CD14-positive monocyte (primary cell): ENCODE measurements at regions not wholly inside any gene's neighbourhood (a gene's known extent, or its start where the extent isn't known, plus 50 kb on each side); places are given as distances from the start of the nearest gene placed in this dataset.

Experiments used
- DNase-seq, 3 donors: peaks; one replicate each; pipeline ENCODE4 v3.0.0-alpha.2; 2011 to 2022
- H2AFZ ChIP-seq: 2 replicates; pipeline ENCODE4 v1.6.0; 2012; ENCODE audit warnings: mild to moderate bottlenecking, low read depth, low read length, inconsistent platforms; ENCODE audit not compliant: insufficient read depth, poor library complexity, severe bottlenecking
- H3K27ac ChIP-seq, 2 donors: 1 replicate in 1 of 2; 2 replicates in 1 of 2; pipeline ENCODE4 v1.5.1; 2012 to 2013; ENCODE audit warnings: low read length in 2 of 2, control low read depth in 1 of 2, inconsistent platforms in 1 of 2, low read depth in 1 of 2, mild to moderate bottlenecking in 1 of 2
- H3K27me3 ChIP-seq, 2 donors: one replicate each; pipeline versions ENCODE4 v1.6.0 to v1.6.1; 2011 to 2013; ENCODE audit warnings: low read length in 2 of 2; ENCODE audit not compliant: control insufficient read depth in 2 of 2, insufficient read depth in 2 of 2
- H3K36me3 ChIP-seq, 2 donors: replicated peaks in 1 of 2; 1 replicate in 1 of 2; 2 replicates in 1 of 2; pipeline versions ENCODE4 v1.5.1 to v1.6.1; 2012 to 2013; ENCODE audit warnings: low read length in 2 of 2, control low read depth in 1 of 2, inconsistent platforms in 1 of 2, mild to moderate bottlenecking in 1 of 2; ENCODE audit not compliant: insufficient read depth in 2 of 2, control insufficient read depth in 1 of 2
- H3K4me1 ChIP-seq, 2 donors: 1 replicate in 1 of 2; 2 replicates in 1 of 2; pipeline versions ENCODE4 v1.5.1 to v1.6.1; 2012 to 2013; ENCODE audit warnings: low read length in 2 of 2, control low read depth in 1 of 2, inconsistent platforms in 1 of 2, mild to moderate bottlenecking in 1 of 2, moderate library complexity in 1 of 2; ENCODE audit not compliant: insufficient read depth in 2 of 2, control insufficient read depth in 1 of 2
- H3K4me2 ChIP-seq: replicated peaks from 2 replicates; pipeline ENCODE3; 2012; ENCODE audit warnings: low read length, moderate library complexity, mild to moderate bottlenecking; ENCODE audit not compliant: poor library complexity, severe bottlenecking; ENCODE audit errors: extremely low read depth
- H3K4me3 ChIP-seq, 3 experiments: fragments of 200-600 bp in 1 of 3; sonication (generic) in 1 of 3; replicated peaks in 1 of 3; 1 replicate in 2 of 3; 2 replicates in 1 of 3; pipeline ENCODE4 v1.5.1; 2011 to 2013; ENCODE audit warnings: low read length in 3 of 3, mild to moderate bottlenecking in 3 of 3, control low read depth in 2 of 3, low read depth in 2 of 3, inconsistent platforms in 1 of 3, moderate library complexity in 1 of 3
- H3K79me2 ChIP-seq: 2 replicates; pipeline ENCODE4 v1.6.0; 2012; ENCODE audit warnings: mild to moderate bottlenecking, control low read depth, inconsistent platforms, low read length, moderate library complexity; ENCODE audit not compliant: insufficient read depth
- H3K9ac ChIP-seq: 2 replicates; pipeline ENCODE4 v1.6.0; 2017; ENCODE audit warnings: low read length, mild to moderate bottlenecking; ENCODE audit not compliant: insufficient read depth, poor library complexity, severe bottlenecking
- H3K9me3 ChIP-seq, 2 donors: replicated peaks in 1 of 2; 1 replicate in 1 of 2; 2 replicates in 1 of 2; pipeline versions ENCODE4 v1.5.1 to v1.6.1; 2012 to 2013; ENCODE audit warnings: low read length in 2 of 2, control low read depth in 1 of 2; ENCODE audit not compliant: control insufficient read depth in 1 of 2, insufficient read depth in 1 of 2
- H4K20me1 ChIP-seq: 2 replicates; pipeline ENCODE4 v1.6.0; 2012; ENCODE audit warnings: mild to moderate bottlenecking, low read length, control low read depth, moderate library complexity; ENCODE audit not compliant: insufficient read depth
- H3K27ac Mint-ChIP-seq, 7 donors: one replicate each; pipeline ENCODE4 v1.8.0; 2020; ENCODE audit warnings: mild to moderate bottlenecking in 7 of 7, mixed read lengths in 7 of 7, moderate library complexity in 6 of 7, inconsistent platforms in 2 of 7
- H3K27me3 Mint-ChIP-seq, 3 donors: one replicate each; pipeline ENCODE4 v1.8.0; 2021 to 2022; ENCODE audit warnings: low read depth in 3 of 3, mild to moderate bottlenecking in 3 of 3, mixed read lengths in 3 of 3, moderate library complexity in 3 of 3, inconsistent platforms in 1 of 3
- H3K36me3 Mint-ChIP-seq, 2 donors: one replicate each; pipeline ENCODE4 v1.8.0; 2020; ENCODE audit warnings: mixed read lengths in 2 of 2, inconsistent platforms in 1 of 2, mild to moderate bottlenecking in 1 of 2
- H3K4me1 Mint-ChIP-seq: one replicate; pipeline ENCODE4 v1.8.0; 2020; ENCODE audit warnings: mild to moderate bottlenecking, mixed read lengths
- H3K4me3 Mint-ChIP-seq, 2 donors: one replicate each; pipeline ENCODE4 v1.8.0; 2020; ENCODE audit warnings: mild to moderate bottlenecking in 2 of 2, mixed read lengths in 2 of 2, moderate library complexity in 1 of 2
- H3K9me3 Mint-ChIP-seq, 7 donors: one replicate each; pipeline ENCODE4 v1.8.0; 2020 to 2022; ENCODE audit warnings: mixed read lengths in 7 of 7, mild to moderate bottlenecking in 6 of 7, moderate library complexity in 6 of 7, inconsistent platforms in 2 of 7
- WGBS: methylation state at CpG from one replicate; pipeline ENCODE4 v1.1.5; 2013; ENCODE audit warnings: missing lambda C conversion rate; ENCODE audit not compliant: insufficient coverage; 5-methylcytosine and 5-hydroxymethylcytosine counted together
- intact Hi-C, 2 donors: fragments of 100-400 bp; cut with micrococcal nuclease; formaldehyde crosslinking; loops; one replicate each; pipeline versions ENCODE4 v1.15.0 to v1.15.1; 2023
- TF ChIP-seq, protein P1 (sequence below): fragments of 200-600 bp; IDR thresholded peaks from one replicate; pipeline ENCODE4 v1.8.0; 2022; ENCODE audit warnings: antibody characterized with exemption, mild to moderate bottlenecking

- H3K27ac ChIP-seq, result no peak overlapping the region
- no peak for DNase-seq
- H3K9ac ChIP-seq, result no peak overlapping the region
- intact Hi-C loops, result no loop called here
- Mint-ChIP-seq H3K27me3 (peaks cover 0 to 3% (median 0%) of the 10 kb centered on the region in 3 donors), H3K4me3 (no peak overlapping the region), H3K9me3 (peaks cover 0 to 6% (median under 1%) of the 10 kb centered on the region in 7 donors), H3K36me3 (no peaks in the 10 kb centered on the region), H3K4me1 (no peaks in the 10 kb centered on the region), H3K27ac (no peak overlapping the region)
- H3K4me3 ChIP-seq, result no peak overlapping the region
- TF ChIP-seq, protein P1, sequence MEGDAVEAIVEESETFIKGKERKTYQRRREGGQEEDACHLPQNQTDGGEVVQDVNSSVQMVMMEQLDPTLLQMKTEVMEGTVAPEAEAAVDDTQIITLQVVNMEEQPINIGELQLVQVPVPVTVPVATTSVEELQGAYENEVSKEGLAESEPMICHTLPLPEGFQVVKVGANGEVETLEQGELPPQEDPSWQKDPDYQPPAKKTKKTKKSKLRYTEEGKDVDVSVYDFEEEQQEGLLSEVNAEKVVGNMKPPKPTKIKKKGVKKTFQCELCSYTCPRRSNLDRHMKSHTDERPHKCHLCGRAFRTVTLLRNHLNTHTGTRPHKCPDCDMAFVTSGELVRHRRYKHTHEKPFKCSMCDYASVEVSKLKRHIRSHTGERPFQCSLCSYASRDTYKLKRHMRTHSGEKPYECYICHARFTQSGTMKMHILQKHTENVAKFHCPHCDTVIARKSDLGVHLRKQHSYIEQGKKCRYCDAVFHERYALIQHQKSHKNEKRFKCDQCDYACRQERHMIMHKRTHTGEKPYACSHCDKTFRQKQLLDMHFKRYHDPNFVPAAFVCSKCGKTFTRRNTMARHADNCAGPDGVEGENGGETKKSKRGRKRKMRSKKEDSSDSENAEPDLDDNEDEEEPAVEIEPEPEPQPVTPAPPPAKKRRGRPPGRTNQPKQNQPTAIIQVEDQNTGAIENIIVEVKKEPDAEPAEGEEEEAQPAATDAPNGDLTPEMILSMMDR, result no peak
- no peaks in the 10 kb centered on the region for H3K4me1 ChIP-seq
- H3K4me2 ChIP-seq, result no peak overlapping the region
- no peaks in the 10 kb centered on the region for H3K27me3 ChIP-seq
- H3K36me3 ChIP-seq, result no peaks in the 10 kb centered on the region
- no peaks in the 10 kb centered on the region for H4K20me1 ChIP-seq
- no CpG with 5 or more reads among the region's 2 CpGs for WGBS
- H3K79me2 ChIP-seq, result no peaks in the 10 kb centered on the region
- no peak overlapping the region for H2AFZ ChIP-seq
- H3K9me3 ChIP-seq, result no peaks in the 10 kb centered on the region
These were observed 224.6 kb upstream of the STXBP6 start for GRCh38 chr14:25274529-25274928.

GRCh38 chr14:25267186-25267585 lies 217.2 kb upstream of the STXBP6 start:
- Mint-ChIP-seq H3K4me1 (no peaks in the 10 kb centered on the region), H3K9me3 (peaks cover 0 to 12% (median 2%) of the 10 kb centered on the region in 7 donors), H3K4me3 (no peak overlapping the region), H3K27me3 (peaks cover 0 to 1% (median 0%) of the 10 kb centered on the region in 3 donors), H3K27ac (peak overlapping the region in 1 of 7 donors; percentile 21), H3K36me3 (no peaks in the 10 kb centered on the region)
- no peaks in the 10 kb centered on the region for H3K27me3 ChIP-seq
- no peaks in the 10 kb centered on the region for H3K36me3 ChIP-seq
- no peak overlapping the region for H3K9ac ChIP-seq
- WGBS, result 82% methylated on average over 8 of the region's 16 CpGs
- TF ChIP-seq, protein P1, result no peak
- H3K79me2 ChIP-seq, result no peaks in the 10 kb centered on the region
- H2AFZ ChIP-seq, result no peak overlapping the region
- no peak overlapping the region for H3K4me2 ChIP-seq
- no peaks in the 10 kb centered on the region for H4K20me1 ChIP-seq
- intact Hi-C loops, result no loop called here
- no peaks in the 10 kb centered on the region for H3K4me1 ChIP-seq
- H3K27ac ChIP-seq, result no peak overlapping the region
- no peaks in the 10 kb centered on the region for H3K9me3 ChIP-seq
- DNase-seq, result no peak
- no peak overlapping the region for H3K4me3 ChIP-seq
